ENCODE measurements at regions not wholly inside any gene's neighbourhood (a gene's known extent, or its start where the extent isn't known, plus 50 kb on each side); places are given as distances from the start of the nearest gene placed in this dataset.

DNA sequence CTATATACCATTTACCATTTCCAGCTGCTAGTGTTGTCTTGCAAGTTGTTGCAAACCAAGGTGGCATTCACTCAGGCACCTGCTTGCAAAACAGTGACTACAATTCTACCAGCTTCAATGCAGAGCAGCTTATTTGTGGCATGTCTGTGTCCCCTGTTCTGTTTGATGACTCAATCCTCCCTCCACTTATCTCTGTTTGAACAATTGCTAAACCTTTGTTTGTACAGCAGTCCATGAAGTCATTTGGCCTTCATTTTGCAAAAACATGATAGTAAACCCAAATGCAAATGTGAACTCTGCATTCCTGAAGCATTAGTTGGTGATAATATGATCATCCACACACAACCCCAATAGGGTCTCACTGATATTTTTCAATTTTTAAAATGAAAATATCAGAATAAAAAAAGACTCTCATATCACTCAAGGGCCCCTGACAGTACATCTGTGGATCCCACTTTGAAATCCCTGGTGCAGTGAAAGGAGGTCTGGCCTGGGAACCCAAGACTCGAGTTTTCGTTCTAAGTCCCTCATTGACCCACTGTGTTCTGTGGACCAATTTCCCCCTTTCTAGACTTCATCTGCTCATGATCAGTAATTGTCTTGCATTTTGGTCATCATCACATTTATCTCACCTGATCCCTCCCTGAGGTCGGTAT, 425.4 kb downstream of the RPS24 start:
- H3K36me3 ChIP-seq (ENCODE audit: insufficient read depth, low read length) = no peaks in the 10 kb centered on the region
- ChIA-PET POLR2A (no interaction called here), CTCF (no interaction called here)
- H3K27me3 Mint-ChIP-seq = peaks cover 5 to 39% of the 10 kb centered on the region in 2 donors
- H3K4me1 Mint-ChIP-seq = no peaks in the 10 kb centered on the region
- H3K4me3 ChIP-seq (ENCODE audit: low read length) = no peak overlapping the region
- H3K9me3 Mint-ChIP-seq = peaks cover 0 to 2% (median 0%) of the 10 kb centered on the region in 5 donors
- H3K36me3 Mint-ChIP-seq = no peaks in the 10 kb centered on the region
- DNase-seq = no peak
- H3K4me1 ChIP-seq (ENCODE audit: insufficient read depth, low read length) = no peaks in the 10 kb centered on the region
- peaks cover 5% of the 10 kb centered on the region for H3K27me3 ChIP-seq (ENCODE audit: insufficient read depth, low read length, poor library complexity, severe bottlenecking)
- no peaks in the 10 kb centered on the region for H3K9me3 ChIP-seq (ENCODE audit: low read length)
- no peak overlapping the region for H3K27ac ChIP-seq (ENCODE audit: low read depth, low read length)
- no peak overlapping the region for H3K4me3 Mint-ChIP-seq
- H3K27ac Mint-ChIP-seq = no peak overlapping the region

DNA sequence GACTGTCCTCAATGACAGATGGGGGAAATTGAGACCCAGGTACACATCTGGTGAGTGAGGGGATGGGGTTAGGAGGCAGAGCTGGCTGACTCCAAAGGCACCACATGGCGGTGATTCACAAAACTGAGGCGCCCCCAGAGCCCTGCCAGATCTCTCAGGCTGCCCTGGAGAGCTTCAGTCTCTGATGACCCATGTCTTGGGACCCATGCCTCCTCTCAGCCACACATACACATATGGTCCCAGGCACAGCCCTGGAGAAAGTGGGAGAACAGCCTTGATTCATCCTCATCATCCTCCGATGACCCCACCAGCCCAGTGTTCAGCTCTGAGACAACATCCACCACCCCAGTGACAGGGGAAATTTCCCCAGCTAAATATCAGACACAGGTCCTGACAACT, 426.0 kb downstream of the RPS24 start:
- Mint-ChIP-seq H3K9me3 (peaks cover 0 to 2% (median 0%) of the 10 kb centered on the region in 5 donors), H3K4me1 (no peaks in the 10 kb centered on the region), H3K4me3 (no peak overlapping the region), H3K27me3 (peaks cover 3 to 40% of the 10 kb centered on the region in 2 donors), H3K36me3 (no peaks in the 10 kb centered on the region), H3K27ac (no peak overlapping the region)
- DNase-seq = no peak
- Histone ChIP-seq H3K4me3 (ENCODE audit: low read length) (no peak overlapping the region), H3K9me3 (ENCODE audit: low read length) (no peaks in the 10 kb centered on the region), H3K4me1 (ENCODE audit: insufficient read depth, low read length) (no peaks in the 10 kb centered on the region), H3K36me3 (ENCODE audit: insufficient read depth, low read length) (no peaks in the 10 kb centered on the region), H3K27me3 (ENCODE audit: insufficient read depth, low read length, poor library complexity, severe bottlenecking) (peaks cover 5% of the 10 kb centered on the region), H3K27ac (ENCODE audit: low read depth, low read length) (no peak overlapping the region)
- ChIA-PET POLR2A (no interaction called here), CTCF (no interaction called here)

DNA sequence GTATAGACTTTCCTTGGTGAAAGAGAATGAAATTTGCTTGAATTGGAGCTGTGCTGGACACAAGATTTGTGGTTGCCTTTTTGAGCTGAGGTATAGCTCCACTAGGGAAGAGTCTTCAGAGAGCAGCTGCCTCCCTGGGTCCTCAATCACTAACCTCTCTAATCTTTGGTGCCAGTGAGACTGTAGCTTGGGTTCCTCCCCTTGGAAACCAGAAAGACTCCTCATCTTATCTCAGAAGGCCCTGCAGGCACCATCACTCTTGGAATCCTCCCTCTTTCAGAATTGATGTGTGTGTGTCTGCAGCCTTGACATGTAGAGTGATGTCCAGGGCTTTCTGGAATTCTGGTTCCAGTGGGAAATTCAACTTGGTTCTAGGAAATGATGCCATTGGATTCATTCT, 426.5 kb downstream of the RPS24 start:
- no peak overlapping the region for H3K27ac Mint-ChIP-seq
- POLR2A ChIA-PET = no interaction called here

DNA sequence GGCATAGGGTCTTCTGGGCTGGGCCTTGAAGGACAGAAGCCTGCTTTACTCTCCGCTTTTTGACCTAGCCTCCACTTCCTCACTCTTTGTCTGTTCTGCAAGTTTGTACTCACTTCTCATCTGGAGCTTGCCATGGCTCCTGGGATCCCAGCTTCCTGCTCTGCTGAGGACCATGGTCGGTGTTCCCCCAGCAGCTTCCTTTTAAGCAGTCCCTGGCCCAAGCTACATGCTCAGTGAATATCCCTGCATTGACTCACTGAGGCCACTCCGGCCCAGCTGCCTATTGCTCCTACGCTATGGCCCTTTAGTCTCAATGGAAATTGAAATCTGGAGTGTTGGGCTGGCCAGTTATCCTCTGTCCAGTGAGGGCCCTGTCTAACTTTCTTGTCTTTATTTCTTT, 427.7 kb downstream of the RPS24 start:
- no peak overlapping the region for H3K4me3 ChIP-seq (ENCODE audit: low read length)
- Mint-ChIP-seq H3K36me3 (no peaks in the 10 kb centered on the region), H3K27me3 (peaks cover 2 to 35% of the 10 kb centered on the region in 2 donors), H3K27ac (no peak overlapping the region), H3K9me3 (peaks cover 0 to 2% (median 0%) of the 10 kb centered on the region in 5 donors), H3K4me1 (no peaks in the 10 kb centered on the region), H3K4me3 (no peak overlapping the region)
- ChIA-PET POLR2A (no interaction called here), CTCF (no interaction called here)
- no peaks in the 10 kb centered on the region for H3K27me3 ChIP-seq (ENCODE audit: insufficient read depth, low read length, poor library complexity, severe bottlenecking)
- H3K36me3 ChIP-seq (ENCODE audit: insufficient read depth, low read length) = no peaks in the 10 kb centered on the region
- DNase-seq = no peak
- no peak overlapping the region for H3K27ac ChIP-seq (ENCODE audit: low read depth, low read length)
- no peaks in the 10 kb centered on the region for H3K9me3 ChIP-seq (ENCODE audit: low read length)
- H3K4me1 ChIP-seq (ENCODE audit: insufficient read depth, low read length) = no peaks in the 10 kb centered on the region

More for the DNA sequence above, 426.5 kb downstream of the RPS24 start:
- Histone ChIP-seq H3K27me3 (ENCODE audit: insufficient read depth, low read length, poor library complexity, severe bottlenecking) (peaks cover 3% of the 10 kb centered on the region), H3K9me3 (ENCODE audit: low read length) (no peaks in the 10 kb centered on the region), H3K4me3 (ENCODE audit: low read length) (no peak overlapping the region), H3K27ac (ENCODE audit: low read depth, low read length) (no peak overlapping the region), H3K4me1 (ENCODE audit: insufficient read depth, low read length) (no peaks in the 10 kb centered on the region), H3K36me3 (ENCODE audit: insufficient read depth, low read length) (no peaks in the 10 kb centered on the region)
- CTCF ChIA-PET = no interaction called here
- Mint-ChIP-seq H3K4me1 (no peaks in the 10 kb centered on the region), H3K36me3 (no peaks in the 10 kb centered on the region), H3K9me3 (peaks cover 0 to 2% (median 0%) of the 10 kb centered on the region in 5 donors), H3K27me3 (peaks cover 2 to 40% of the 10 kb centered on the region in 2 donors), H3K4me3 (no peak overlapping the region)
- no peak for DNase-seq

DNA sequence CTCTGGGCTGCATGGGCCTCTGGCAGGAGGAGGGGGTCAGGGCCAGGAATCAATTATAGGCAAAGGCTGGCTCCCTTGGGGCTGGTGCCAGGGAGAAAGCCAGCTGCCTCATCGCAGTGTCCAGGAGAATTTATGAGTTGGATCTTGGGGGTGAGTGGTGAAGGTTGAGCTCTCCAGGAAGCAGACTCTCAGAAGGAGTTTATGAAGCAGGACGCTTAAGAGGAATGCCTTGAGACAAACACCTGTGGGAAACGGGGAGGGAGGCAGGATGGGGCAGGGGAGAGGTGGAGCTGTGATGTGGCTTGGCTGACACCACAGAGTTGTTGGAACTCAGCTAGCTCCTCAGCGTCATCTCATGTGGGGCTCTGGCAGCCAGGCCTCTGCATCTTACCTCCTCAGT, 428.5 kb downstream of the RPS24 start:
- Mint-ChIP-seq H3K27ac (no peak overlapping the region), H3K4me1 (no peaks in the 10 kb centered on the region), H3K4me3 (no peak overlapping the region), H3K36me3 (no peaks in the 10 kb centered on the region), H3K27me3 (peaks cover 2 to 34% of the 10 kb centered on the region in 2 donors), H3K9me3 (peaks cover 0 to 2% (median 0%) of the 10 kb centered on the region in 5 donors)
- POLR2A ChIA-PET = no interaction called here
- Histone ChIP-seq H3K4me1 (ENCODE audit: insufficient read depth, low read length) (no peaks in the 10 kb centered on the region), H3K9me3 (ENCODE audit: low read length) (no peaks in the 10 kb centered on the region), H3K27me3 (ENCODE audit: insufficient read depth, low read length, poor library complexity, severe bottlenecking) (no peaks in the 10 kb centered on the region), H3K27ac (ENCODE audit: low read depth, low read length) (no peak overlapping the region), H3K36me3 (ENCODE audit: insufficient read depth, low read length) (no peaks in the 10 kb centered on the region), H3K4me3 (ENCODE audit: low read length) (no peak overlapping the region)
- CTCF ChIA-PET = no interaction called here
- no peak for DNase-seq

DNA sequence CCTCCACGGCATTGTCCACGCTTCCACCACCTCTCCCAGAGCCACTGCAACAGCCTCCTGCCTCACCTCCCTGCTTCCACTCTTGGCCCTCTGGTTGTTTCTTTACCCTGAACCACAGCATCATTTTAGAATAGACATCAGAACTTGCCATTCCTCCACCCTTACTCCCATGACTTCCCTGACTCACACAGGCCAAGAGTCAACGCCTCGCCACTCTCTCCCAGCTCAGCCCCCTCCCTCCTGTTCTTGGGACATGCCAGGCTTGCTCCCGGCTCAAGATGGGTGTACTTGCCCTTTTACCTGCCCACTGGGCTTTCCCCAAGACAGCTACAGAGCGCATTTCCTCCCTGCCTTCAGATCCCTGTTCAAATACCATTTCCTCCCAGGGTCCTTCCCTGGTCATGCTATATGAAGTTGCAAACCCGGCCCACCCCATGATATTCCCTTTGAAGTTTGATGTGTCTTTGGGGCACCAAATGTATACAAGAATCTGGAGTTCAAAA, 429.1 kb downstream of the RPS24 start:
- Mint-ChIP-seq H3K4me3 (no peak overlapping the region), H3K9me3 (peaks cover 0 to 4% (median 0%) of the 10 kb centered on the region in 5 donors), H3K4me1 (no peaks in the 10 kb centered on the region), H3K27me3 (peaks cover 2 to 32% of the 10 kb centered on the region in 2 donors), H3K27ac (no peak overlapping the region), H3K36me3 (no peaks in the 10 kb centered on the region)
- Histone ChIP-seq H3K36me3 (ENCODE audit: insufficient read depth, low read length) (no peaks in the 10 kb centered on the region), H3K27me3 (ENCODE audit: insufficient read depth, low read length, poor library complexity, severe bottlenecking) (no peaks in the 10 kb centered on the region), H3K4me1 (ENCODE audit: insufficient read depth, low read length) (no peaks in the 10 kb centered on the region), H3K27ac (ENCODE audit: low read depth, low read length) (no peak overlapping the region), H3K4me3 (ENCODE audit: low read length) (no peak overlapping the region), H3K9me3 (ENCODE audit: low read length) (no peaks in the 10 kb centered on the region)
- ChIA-PET POLR2A (no interaction called here), CTCF (no interaction called here)
- no peak for DNase-seq

DNA sequence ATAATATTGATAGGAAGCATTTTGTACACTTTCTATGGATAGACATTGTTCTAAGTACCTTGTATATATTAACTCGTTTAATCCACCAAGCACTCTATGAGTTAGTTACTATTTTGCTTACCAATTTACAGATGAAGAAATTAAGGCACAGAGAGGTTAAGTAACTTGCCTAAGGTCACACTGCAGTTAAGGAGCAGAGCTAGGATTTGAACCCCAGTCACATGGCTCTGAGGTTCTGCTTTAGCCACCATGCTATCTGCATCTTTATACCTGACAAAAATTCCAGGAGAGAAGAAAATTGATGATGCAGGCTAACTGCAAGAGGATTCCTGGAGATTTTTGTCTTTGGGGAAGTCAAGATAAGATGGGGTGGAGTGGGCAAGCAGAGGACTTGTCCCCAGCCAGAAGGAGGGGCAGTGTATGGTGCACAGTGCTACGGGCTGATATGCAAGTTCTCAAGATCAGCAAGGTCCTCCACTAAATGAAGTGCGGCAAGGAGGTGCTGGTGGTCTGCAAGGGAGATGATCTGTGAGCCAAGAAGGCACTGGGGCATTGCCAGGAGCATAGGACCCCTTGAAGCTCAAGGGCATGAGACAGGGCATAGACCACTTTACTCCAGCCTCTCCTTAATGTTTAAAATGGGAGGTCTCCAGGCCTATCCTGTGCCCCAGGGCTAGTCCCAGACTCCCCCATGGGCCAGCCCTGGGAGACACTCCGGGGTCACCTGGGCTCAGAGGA, 430.6 kb downstream of the RPS24 start:
- H3K4me1 ChIP-seq (ENCODE audit: insufficient read depth, low read length) = no peaks in the 10 kb centered on the region
- H3K27ac ChIP-seq (ENCODE audit: low read depth, low read length) = no peak overlapping the region
- no peak for DNase-seq
- no peaks in the 10 kb centered on the region for H3K4me1 Mint-ChIP-seq
- H3K9me3 ChIP-seq (ENCODE audit: low read length) = no peaks in the 10 kb centered on the region
- H3K4me3 ChIP-seq (ENCODE audit: low read length) = no peak overlapping the region
- ChIA-PET POLR2A (no interaction called here), CTCF (no interaction called here)
- no peaks in the 10 kb centered on the region for H3K36me3 ChIP-seq (ENCODE audit: insufficient read depth, low read length)
- H3K27ac Mint-ChIP-seq = no peak overlapping the region
- no peaks in the 10 kb centered on the region for H3K27me3 ChIP-seq (ENCODE audit: insufficient read depth, low read length, poor library complexity, severe bottlenecking)
- no peak overlapping the region for H3K4me3 Mint-ChIP-seq
- H3K9me3 Mint-ChIP-seq = peaks cover 0 to 4% (median 0%) of the 10 kb centered on the region in 5 donors
- H3K27me3 Mint-ChIP-seq = peaks cover 2 to 32% of the 10 kb centered on the region in 2 donors
- no peaks in the 10 kb centered on the region for H3K36me3 Mint-ChIP-seq

DNA sequence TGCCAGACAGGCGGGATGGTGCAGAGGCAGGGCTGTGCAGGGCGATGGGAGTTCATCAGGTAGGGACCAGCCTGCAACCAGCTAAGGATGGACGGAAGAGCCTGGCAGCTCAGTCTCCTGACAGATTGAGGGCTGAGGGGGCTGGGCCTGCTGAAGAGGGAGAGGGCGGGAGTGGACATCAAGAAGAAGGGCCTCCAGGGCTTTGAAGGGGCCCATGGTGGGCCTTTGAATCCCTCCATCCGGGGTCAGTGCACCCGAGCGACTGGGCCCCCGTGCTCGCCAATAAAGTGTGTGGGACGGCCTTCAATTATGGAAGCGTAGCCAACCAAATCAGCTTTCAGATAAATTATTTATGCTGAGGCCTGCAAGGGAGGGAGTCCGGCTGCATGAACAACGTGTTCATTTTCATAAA, 431.2 kb downstream of the RPS24 start:
- CTCF ChIA-PET = no interaction called here
- H3K36me3 Mint-ChIP-seq = no peaks in the 10 kb centered on the region
- Histone ChIP-seq H3K27me3 (ENCODE audit: insufficient read depth, low read length, poor library complexity, severe bottlenecking) (no peaks in the 10 kb centered on the region), H3K4me3 (ENCODE audit: low read length) (no peak overlapping the region), H3K36me3 (ENCODE audit: insufficient read depth, low read length) (no peaks in the 10 kb centered on the region), H3K4me1 (ENCODE audit: insufficient read depth, low read length) (no peaks in the 10 kb centered on the region), H3K27ac (ENCODE audit: low read depth, low read length) (no peak overlapping the region), H3K9me3 (ENCODE audit: low read length) (no peaks in the 10 kb centered on the region)
- H3K4me1 Mint-ChIP-seq = no peaks in the 10 kb centered on the region
- H3K9me3 Mint-ChIP-seq = peaks cover 0 to 4% (median 2%) of the 10 kb centered on the region in 5 donors
- no peak overlapping the region for H3K4me3 Mint-ChIP-seq
- H3K27me3 Mint-ChIP-seq = peaks cover 2 to 32% of the 10 kb centered on the region in 2 donors
- H3K27ac Mint-ChIP-seq = no peak overlapping the region
- no peak for DNase-seq
- POLR2A ChIA-PET = no interaction called here

Data from CD8-positive, alpha-beta memory T cell (primary cell).